Neural cell (in vitro differentiated cells): ENCODE measurements at regions not wholly inside any gene's neighbourhood (a gene's known extent, or its start where the extent isn't known, plus 50 kb on each side); places are given as distances from the start of the nearest gene placed in this dataset.

ENCODE experiments used
- H2AFZ ChIP-seq: fragments of 200-600, 300-800 bp; sonication (generic), shearing (Covaris generic); 2 replicates; pipeline ENCODE4 v1.6.0; 2014; ENCODE audit warnings: low read depth, mild to moderate bottlenecking, antibody characterized with exemption, low read length, moderate library complexity
- H3F3A ChIP-seq: fragments of 200-600 bp; shearing (Covaris generic); 2 replicates; pipeline ENCODE4 v1.6.1; 2016; ENCODE audit warnings: mild to moderate bottlenecking, moderate library complexity, mixed read lengths, antibody characterized with exemption, low read length; ENCODE audit not compliant: insufficient read depth, poor library complexity, severe bottlenecking
- H3K27ac ChIP-seq: fragments of 200-600, 300-800 bp; sonication (generic), shearing (Covaris generic); 2 replicates; pipeline ENCODE4 v1.5.1; 2014; ENCODE audit warnings: mild to moderate bottlenecking, low read length, moderate library complexity
- H3K27me3 ChIP-seq: fragments of 300-800, 200-600 bp; sonication (generic), shearing (Covaris generic); 2 replicates; pipeline ENCODE4 v1.6.0; 2014; ENCODE audit warnings: mild to moderate bottlenecking, low read depth, low read length, moderate library complexity; ENCODE audit not compliant: insufficient read depth
- H3K36me3 ChIP-seq: fragments of 300-800, 200-600 bp; sonication (generic), shearing (Covaris generic); 2 replicates; pipeline ENCODE4 v1.5.1; 2014; ENCODE audit warnings: mild to moderate bottlenecking, antibody characterized with exemption, low read length, moderate library complexity; ENCODE audit not compliant: insufficient read depth
- H3K4me2 ChIP-seq: fragments of 300-800, 200-600 bp; sonication (generic), shearing (Covaris generic); 2 replicates; pipeline ENCODE4 v1.6.0; 2014; ENCODE audit warnings: mild to moderate bottlenecking, low read length
- H3K4me3 ChIP-seq: fragments of 300-800, 200-600 bp; sonication (generic), shearing (Covaris generic); 2 replicates; pipeline ENCODE4 v1.5.1; 2014; ENCODE audit warnings: mild to moderate bottlenecking, low read length, moderate library complexity
- H3K79me2 ChIP-seq: fragments of 200-600 bp; shearing (Covaris generic); replicated peaks from 2 replicates; pipeline ENCODE4 v1.6.0; 2014; ENCODE audit warnings: mild to moderate bottlenecking, low read length, moderate library complexity; ENCODE audit not compliant: insufficient read depth
- H3K9ac ChIP-seq: fragments of 300-800, 200-600 bp; sonication (generic), shearing (Covaris generic); 2 replicates; pipeline ENCODE4 v1.6.1; 2016; ENCODE audit warnings: mild to moderate bottlenecking, low read length, mixed read lengths
- H3K9me2 ChIP-seq: fragments of 200-600 bp; shearing (Covaris generic); 2 replicates; pipeline ENCODE4 v1.6.1; 2016; ENCODE audit warnings: mild to moderate bottlenecking, low read length, mixed read lengths; ENCODE audit not compliant: insufficient read depth
- H3K9me3 ChIP-seq: fragments of 200-600, 300-800 bp; sonication (generic), shearing (Covaris generic); 2 replicates; pipeline ENCODE4 v1.6.1; 2016; ENCODE audit warnings: mild to moderate bottlenecking, mixed run types, low read length, moderate library complexity, mixed read lengths
- H4K20me1 ChIP-seq: fragments of 200-600 bp; shearing (Covaris generic); 2 replicates; pipeline ENCODE4 v1.6.1; 2016; ENCODE audit warnings: mild to moderate bottlenecking, mixed run types; ENCODE audit not compliant: insufficient read depth
- EP300 ChIP-seq: fragments of 450-650 bp; conservative IDR thresholded peaks from 2 replicates; pipeline ENCODE4 v1.6.1; 2014; ENCODE audit warnings: antibody characterized with exemption, mild to moderate bottlenecking, moderate library complexity; ENCODE audit not compliant: poor library complexity, severe bottlenecking
- EZH2 ChIP-seq: fragments of 200-600, 300-800 bp; shearing (Covaris generic), sonication (generic); IDR thresholded peaks from 2 replicates; pipeline ENCODE4 v1.6.1; 2014; ENCODE audit warnings: antibody characterized with exemption, low read length, borderline replicate concordance, mild to moderate bottlenecking; ENCODE audit not compliant: insufficient read depth, poor library complexity, severe bottlenecking
- MXI1 ChIP-seq: fragments of 450-650 bp; conservative IDR thresholded peaks from 2 replicates; pipeline ENCODE4 v1.6.1; 2014; ENCODE audit warnings: antibody characterized with exemption, mild to moderate bottlenecking; ENCODE audit not compliant: poor library complexity, severe bottlenecking
- POLR2AphosphoS5 ChIP-seq: IDR thresholded peaks from 2 replicates; pipeline ENCODE4 v1.6.1; 2012
- RAD21 ChIP-seq: fragments of 450-650 bp; conservative IDR thresholded peaks from 2 replicates; pipeline ENCODE4 v1.6.1; 2014; ENCODE audit warnings: antibody characterized with exemption, mild to moderate bottlenecking, moderate library complexity
- SMC3 ChIP-seq: fragments of 450-650 bp; conservative IDR thresholded peaks from 2 replicates; pipeline ENCODE4 v1.6.1; 2014; ENCODE audit warnings: antibody characterized with exemption, mild to moderate bottlenecking, moderate library complexity; ENCODE audit not compliant: poor library complexity
- TAF1 ChIP-seq: IDR thresholded peaks from 2 replicates; pipeline ENCODE4 v1.6.1; 2012; ENCODE audit warnings: low read depth
- TF ChIP-seq, protein P1 (sequence below): fragments of 450-650 bp; IDR thresholded peaks from 2 replicates; pipeline ENCODE4 v1.5.1; 2014; ENCODE audit warnings: antibody characterized with exemption, mild to moderate bottlenecking, moderate library complexity; ENCODE audit not compliant: poor library complexity, severe bottlenecking
- TF ChIP-seq, protein P2 (sequence below): IDR thresholded peaks from 2 replicates; pipeline ENCODE4 v1.6.1; 2012; ENCODE audit warnings: borderline replicate concordance

DNA sequence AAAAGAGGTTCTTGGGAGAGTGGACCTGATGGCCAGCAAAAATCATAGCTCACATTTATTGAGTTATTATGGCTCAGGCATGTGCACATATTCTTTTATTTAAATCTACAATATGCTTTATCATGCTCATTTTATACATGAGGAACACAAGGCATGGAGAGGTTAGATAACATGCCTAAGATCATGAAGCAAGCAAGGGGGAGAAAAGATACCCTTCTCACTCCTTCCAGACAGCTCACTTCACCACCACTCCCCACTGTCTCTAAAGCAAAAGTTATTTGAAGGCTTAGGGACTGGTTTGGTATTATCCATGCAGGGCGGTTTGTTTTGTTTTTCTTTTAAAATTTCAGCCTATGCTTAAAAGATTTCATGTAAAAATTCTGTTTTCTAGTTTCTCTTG lies 59.0 kb upstream of the PDE8B start:
- no peaks in the 10 kb centered on the region for H3F3A ChIP-seq
- no peaks in the 10 kb centered on the region for H3K27me3 ChIP-seq
- no peaks in the 10 kb centered on the region for H3K36me3 ChIP-seq
- no peaks in the 10 kb centered on the region for H4K20me1 ChIP-seq
- H3K4me3 ChIP-seq, result no peak overlapping the region
- no peaks in the 10 kb centered on the region for H3K9me2 ChIP-seq
- H2AFZ ChIP-seq, result no peak overlapping the region
- H3K27ac ChIP-seq, result no peak overlapping the region
- H3K4me2 ChIP-seq, result no peak overlapping the region
- H3K79me2 ChIP-seq, result no peaks in the 10 kb centered on the region
- no peak overlapping the region for H3K9ac ChIP-seq
- no peaks in the 10 kb centered on the region for H3K9me3 ChIP-seq
- TF ChIP-seq RAD21 (no peak), POLR2AphosphoS5 (no peak), MXI1 (no peak), EZH2 (no peak), SMC3 (no peak), TAF1 (no peak), EP300 (no peak)
- TF ChIP-seq, protein P1, sequence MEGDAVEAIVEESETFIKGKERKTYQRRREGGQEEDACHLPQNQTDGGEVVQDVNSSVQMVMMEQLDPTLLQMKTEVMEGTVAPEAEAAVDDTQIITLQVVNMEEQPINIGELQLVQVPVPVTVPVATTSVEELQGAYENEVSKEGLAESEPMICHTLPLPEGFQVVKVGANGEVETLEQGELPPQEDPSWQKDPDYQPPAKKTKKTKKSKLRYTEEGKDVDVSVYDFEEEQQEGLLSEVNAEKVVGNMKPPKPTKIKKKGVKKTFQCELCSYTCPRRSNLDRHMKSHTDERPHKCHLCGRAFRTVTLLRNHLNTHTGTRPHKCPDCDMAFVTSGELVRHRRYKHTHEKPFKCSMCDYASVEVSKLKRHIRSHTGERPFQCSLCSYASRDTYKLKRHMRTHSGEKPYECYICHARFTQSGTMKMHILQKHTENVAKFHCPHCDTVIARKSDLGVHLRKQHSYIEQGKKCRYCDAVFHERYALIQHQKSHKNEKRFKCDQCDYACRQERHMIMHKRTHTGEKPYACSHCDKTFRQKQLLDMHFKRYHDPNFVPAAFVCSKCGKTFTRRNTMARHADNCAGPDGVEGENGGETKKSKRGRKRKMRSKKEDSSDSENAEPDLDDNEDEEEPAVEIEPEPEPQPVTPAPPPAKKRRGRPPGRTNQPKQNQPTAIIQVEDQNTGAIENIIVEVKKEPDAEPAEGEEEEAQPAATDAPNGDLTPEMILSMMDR, result no peak
- TF ChIP-seq, protein P2, sequence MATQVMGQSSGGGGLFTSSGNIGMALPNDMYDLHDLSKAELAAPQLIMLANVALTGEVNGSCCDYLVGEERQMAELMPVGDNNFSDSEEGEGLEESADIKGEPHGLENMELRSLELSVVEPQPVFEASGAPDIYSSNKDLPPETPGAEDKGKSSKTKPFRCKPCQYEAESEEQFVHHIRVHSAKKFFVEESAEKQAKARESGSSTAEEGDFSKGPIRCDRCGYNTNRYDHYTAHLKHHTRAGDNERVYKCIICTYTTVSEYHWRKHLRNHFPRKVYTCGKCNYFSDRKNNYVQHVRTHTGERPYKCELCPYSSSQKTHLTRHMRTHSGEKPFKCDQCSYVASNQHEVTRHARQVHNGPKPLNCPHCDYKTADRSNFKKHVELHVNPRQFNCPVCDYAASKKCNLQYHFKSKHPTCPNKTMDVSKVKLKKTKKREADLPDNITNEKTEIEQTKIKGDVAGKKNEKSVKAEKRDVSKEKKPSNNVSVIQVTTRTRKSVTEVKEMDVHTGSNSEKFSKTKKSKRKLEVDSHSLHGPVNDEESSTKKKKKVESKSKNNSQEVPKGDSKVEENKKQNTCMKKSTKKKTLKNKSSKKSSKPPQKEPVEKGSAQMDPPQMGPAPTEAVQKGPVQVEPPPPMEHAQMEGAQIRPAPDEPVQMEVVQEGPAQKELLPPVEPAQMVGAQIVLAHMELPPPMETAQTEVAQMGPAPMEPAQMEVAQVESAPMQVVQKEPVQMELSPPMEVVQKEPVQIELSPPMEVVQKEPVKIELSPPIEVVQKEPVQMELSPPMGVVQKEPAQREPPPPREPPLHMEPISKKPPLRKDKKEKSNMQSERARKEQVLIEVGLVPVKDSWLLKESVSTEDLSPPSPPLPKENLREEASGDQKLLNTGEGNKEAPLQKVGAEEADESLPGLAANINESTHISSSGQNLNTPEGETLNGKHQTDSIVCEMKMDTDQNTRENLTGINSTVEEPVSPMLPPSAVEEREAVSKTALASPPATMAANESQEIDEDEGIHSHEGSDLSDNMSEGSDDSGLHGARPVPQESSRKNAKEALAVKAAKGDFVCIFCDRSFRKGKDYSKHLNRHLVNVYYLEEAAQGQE, result no peak

DNA sequence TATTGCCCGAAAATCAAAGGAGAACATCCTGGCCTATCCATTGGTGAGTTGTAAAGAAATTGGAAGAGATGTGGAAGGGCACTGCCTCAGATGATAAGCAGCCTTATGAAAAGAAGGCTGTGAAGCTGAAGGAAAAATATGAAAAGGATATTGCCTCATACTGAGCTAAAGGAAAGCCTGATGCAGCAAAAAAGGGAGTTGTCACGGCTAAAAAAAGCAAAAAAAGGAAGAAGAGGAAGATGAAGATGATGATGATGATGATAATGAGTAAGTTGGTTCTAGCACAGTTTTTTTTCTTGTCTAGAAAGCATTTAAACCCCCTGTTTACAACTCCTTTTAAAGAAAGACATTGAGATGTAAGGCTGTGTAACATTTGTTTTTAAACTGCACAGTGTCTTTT lies 59.8 kb upstream of the ZBED3 start:
- Histone ChIP-seq H3K9me2 (no peaks in the 10 kb centered on the region), H3K79me2 (no peaks in the 10 kb centered on the region), H3K9me3 (no peaks in the 10 kb centered on the region), H3F3A (no peaks in the 10 kb centered on the region), H3K9ac (no peak overlapping the region), H3K27ac (no peak overlapping the region), H3K4me2 (no peak overlapping the region), H3K36me3 (no peaks in the 10 kb centered on the region), H2AFZ (no peak overlapping the region), H4K20me1 (no peaks in the 10 kb centered on the region), H3K4me3 (no peak overlapping the region), H3K27me3 (no peaks in the 10 kb centered on the region)
- TF ChIP-seq EP300, result no peak
- no peak for TF ChIP-seq TAF1
- TF ChIP-seq, protein P2, result no peak
- no peak for TF ChIP-seq SMC3
- no peak for TF ChIP-seq MXI1
- no peak for TF ChIP-seq RAD21
- no peak for TF ChIP-seq POLR2AphosphoS5
- TF ChIP-seq EZH2, result no peak
- TF ChIP-seq, protein P1, result no peak
